Suppressor macrophage treated with lipopolysaccharide for 1 hour (primary cell): ENCODE measurements at regions not wholly inside any gene's neighbourhood (a gene's known extent, or its start where the extent isn't known, plus 50 kb on each side); places are given as distances from the start of the nearest gene placed in this dataset.

Source experiments
- DNase-seq, 3 donors: peaks; one replicate each; pipeline ENCODE4 v3.0.0-alpha.2; 2020 to 2022

DNA sequence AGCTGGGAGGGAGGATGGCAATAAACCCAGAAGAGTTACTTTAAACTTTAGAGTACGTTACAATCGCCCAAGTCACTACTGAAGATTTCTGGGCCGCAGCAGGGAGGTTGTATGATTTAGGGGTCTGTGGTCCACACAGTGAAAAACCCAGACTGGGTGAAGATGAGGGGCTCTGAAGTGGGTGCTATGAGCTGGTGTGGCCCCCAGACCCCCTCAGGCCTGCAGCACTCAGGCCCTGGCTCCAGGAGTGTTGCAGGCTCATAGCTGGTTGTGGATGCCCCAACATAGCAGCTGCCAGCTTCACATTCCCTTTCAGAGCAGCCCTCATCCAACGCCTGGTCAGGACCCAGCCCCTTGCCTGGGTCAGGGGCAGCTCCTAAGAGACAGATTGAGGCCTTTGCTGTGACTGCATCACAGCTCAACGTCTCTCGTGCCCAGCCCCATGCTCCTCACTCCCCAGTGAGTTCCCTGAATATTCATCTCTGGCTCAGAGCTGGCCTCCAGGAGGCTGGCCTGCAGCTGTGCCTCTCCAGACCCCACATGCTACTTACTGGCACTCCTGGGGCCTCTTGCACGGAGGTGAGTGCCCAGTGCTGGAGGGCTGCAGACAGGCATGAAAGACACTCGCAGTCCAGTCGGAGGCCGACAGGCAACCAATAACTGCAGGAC, 94.5 kb upstream of the MYCN start:
- DNase-seq = no peak

DNA sequence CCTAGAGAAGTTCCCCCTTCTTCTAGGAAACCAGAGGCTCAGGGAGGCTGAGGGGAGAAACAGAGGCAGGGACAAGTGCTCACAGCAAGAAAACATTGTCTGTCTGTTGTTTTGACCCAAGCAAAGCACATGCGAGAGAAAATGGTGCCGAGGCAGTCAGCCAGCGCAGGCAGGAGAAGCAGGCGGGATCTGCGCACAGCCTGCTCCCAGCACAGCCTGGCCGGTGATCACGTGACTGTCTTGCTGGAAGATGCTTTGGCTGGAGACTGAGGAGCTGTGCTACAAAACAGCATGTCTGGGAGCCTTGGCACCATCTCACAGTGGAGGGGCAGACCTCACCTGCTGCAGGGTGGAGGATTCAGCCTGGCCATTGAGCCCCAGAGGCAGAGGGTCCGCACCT, 93.7 kb upstream of the MYCN start:
- DNase-seq = no peak

DNA sequence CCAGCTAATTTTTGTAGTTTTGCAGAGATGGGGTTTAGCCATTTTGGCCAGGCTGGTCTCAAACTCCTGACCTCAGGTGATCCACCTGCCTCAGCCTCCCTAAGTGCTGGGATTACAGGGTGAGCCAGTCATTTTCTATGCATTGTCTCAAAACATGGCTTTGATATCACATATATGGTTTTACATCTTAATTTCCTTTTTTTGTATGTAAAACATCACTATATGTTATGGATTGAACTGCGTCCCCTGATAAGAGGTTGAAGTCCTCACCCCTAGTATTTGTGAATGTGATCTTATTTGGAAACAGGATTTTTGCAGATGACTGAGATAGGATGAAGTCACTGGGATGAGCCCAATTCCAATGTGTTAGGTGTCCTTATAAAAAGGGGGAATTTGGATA, 89.8 kb upstream of the MYCN start:
- DNase-seq = no peak

DNA sequence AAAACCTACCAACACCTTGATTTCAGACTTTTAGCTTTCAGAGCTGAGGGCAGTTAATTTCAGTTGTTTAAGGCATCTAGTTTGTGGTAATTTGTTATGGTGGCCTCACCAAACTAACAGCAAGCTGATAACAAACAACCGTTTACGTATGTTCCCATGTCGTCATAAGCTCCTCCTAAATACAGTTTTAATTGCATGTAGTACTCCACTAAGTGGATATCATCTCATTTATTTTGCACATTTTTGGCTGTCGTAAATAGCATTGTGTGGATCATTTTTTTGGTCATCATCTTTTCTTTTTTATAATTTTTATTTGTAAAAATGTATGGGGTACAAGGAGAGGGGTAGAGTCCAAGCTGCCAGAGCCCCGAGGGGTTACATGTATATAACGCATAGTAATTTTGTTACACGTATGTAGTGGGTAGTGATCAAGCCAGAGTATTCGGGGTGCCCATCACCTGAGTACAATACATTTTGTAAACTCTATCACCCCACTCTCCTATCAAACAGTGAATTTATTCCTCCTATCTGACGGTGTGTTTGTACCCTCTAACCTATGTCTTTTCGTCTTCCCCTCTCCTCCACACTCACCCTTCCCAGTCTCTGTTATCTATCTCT, 89.2 kb upstream of the MYCN start:
- DNase-seq = no peak

DNA sequence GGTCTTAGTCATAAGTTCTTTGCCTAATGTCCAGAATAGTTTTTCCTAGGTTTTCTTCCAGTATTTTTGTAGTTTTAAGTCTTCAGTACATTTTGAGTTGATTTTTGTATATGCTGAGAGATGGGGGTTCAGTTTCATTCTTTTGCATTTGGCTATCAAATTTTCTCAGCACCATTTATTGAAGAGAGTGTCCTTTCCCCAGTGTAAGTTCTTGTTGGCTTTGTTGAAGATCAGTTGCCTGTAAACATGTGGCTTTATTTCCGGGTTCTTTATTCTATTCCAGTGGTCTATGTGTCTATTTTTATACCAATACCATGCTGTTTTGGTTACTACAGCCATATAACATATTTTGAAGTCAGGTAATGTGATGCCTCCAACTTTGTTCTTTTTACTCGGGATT, 87.5 kb upstream of the MYCN start:
- DNase-seq = no peak

DNA sequence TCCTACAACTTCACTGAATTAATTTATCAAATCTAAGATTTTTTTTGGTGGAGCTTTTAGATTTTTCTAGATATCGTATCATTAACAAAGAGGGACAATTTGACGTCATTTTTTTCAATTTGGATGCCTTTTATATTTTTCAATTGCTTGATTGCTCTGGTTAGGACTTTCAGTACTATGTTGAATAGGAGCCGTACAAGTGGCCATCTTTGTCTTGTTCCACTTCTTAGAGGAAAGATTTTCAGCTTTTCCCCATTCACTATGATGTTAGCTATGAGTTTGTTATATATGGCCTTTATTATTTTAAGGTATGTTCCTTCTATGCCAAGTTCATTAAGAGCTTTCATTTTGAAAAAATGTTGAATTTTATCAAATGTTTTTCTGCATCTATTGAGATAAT, 86.4 kb upstream of the MYCN start:
- DNase-seq = no peak

DNA sequence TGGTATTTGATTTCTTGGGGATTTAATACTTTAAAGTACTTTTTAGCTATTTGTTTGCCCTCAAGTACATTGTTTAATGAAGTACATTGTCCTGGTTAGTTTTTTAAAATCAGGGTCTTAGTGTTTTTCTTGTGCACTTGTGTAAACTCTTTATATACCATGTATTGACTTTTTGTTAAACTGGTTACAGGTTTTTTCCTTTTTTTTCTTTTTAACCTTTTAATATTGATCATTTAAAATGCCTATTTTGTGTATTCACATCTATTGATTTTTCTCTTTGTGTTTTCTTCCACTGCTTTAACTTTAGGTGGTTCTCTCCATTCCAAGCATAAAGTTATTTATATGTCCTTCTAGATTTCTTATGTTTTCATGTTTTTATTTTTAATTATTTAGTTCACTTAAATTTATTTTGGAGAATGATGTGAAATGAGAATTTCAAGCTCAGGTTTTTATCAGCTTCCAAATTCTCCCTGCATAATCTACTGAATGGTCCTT, 84.5 kb upstream of the MYCN start:
- DNase-seq = no peak

DNA sequence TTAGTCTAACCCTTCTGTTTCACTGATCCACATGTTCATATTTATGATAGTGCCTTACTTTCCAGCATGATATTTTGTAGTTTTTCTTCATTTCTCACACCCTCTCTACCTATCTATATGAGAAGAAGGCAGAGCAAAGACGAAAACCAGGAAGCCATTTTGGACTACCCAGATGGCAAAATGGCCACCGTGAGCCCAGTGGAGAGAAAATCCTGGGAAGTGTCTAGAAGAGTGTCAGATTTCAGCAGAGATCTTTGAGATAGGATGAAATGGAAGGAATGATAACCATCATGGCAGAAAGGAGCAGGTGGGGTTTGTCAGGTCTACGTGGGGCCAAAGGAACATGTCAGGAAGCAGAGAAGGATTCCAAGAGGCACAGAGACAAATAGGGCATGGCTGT, 84.0 kb upstream of the MYCN start:
- DNase-seq = no peak

DNA sequence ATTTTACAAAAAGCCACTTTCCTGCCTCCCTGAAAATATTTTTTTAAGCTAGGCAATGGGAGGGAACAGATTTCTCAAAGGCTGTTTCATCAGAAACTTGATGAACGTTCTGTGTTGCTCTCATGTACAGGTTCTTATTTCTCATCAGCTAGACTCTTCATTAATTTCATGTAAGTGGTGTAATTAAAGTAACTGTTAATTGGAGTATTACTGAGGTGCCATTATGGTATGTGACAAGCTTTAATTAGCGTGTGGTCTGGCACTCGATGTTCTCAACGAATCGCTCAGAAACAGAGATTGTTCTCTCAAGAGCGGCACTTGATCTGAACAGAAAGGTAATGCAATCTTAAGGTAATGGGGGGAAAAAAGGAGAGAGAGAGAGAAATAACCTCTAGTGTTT, 81.9 kb upstream of the MYCN start:
- DNase-seq = no peak

DNA sequence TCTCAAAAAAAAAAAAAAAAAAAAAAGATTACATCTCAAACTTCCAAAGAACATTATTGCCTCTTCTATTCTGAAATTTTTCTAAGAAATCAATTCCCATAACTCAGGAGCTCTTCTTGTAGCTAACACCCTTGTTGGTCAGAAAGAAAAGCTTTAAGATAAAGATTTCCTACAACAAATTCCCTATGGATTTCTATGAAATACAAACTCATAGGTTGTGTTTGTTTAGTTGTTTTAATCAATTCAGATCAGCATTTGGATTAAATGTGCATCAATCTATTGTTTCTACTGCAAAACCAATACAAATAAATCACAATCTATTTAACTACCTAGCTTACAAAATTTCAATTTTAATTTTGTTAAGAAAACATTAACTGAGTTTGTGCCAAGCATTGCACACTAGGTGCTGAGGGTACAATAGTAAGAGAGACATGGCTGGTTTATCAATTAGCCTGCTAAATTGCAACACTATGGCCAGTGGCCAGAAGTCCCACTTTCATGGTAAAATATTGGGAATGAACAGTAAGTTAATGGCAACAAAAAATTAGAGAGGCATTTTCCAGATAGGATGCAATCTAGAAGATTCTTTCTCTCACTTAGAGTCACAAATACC, 80.2 kb upstream of the MYCN start:
- DNase-seq = no peak

DNA sequence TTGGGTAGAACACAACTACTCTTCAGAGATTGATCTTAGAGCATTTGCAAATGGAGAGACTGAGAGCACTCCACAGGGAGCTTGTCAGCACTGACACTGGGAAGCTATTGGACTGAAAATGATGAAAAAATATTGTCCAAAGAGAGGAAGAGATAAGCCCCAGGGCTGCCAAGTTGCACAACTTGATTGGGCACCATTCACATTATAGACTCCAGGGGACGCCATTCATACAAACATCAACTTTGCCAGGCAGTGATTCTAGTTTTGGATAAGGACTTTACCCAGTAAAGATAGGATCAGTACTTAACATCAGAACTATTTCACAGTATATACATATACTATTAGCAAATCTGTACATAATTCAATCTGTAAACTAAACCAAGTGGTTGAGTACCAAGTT, 79.6 kb upstream of the MYCN start:
- no peak for DNase-seq

DNA sequence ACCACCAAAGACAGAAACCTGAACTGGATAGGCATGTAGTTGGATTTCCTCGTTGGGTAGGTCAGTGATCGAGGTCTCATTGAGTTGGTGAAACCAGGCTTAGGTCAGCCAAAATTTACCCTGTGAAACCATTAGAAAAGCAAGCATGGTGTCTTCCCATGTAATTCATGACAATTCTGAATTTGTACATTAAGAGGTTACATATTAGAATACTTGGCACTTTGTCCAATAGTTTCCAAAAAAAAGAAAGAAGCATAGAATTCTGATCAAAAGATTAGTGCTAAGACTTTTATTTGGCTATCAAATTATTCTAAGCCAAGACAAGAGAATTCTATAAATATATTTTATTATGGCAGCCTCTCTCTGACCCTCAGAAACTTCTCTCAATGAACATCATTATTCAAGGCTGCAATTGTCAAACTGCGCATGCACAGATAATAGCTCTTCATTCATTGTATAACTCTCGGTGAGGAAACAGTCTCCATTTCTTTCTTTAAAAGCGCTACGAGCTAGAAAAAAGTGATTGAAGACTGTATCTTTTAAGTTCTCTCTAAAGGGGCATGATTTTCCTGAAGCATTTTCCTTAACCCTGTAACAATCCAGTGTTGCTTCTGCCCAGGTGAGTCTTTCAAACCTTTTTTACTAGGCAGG, 79.1 kb upstream of the MYCN start:
- no peak for DNase-seq

DNA sequence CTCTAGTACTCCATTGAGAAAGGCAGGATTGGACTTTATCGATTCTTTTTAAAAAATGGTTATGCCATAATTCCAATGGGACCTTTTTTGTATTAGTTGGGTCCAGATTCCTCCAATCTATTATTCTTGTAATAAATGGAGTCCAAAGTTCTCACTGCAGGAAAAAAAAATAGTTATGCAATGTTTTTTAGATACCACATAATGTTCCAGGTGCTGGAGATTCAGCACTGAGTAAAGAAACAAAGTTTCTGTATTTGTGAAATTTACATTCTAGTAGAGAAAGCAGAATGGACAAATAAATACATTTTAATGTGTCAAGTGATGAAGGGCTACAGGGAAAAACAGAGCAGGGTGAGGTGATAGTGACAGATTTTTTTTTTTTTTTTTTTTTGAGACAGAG, 78.5 kb upstream of the MYCN start:
- no peak for DNase-seq

DNA sequence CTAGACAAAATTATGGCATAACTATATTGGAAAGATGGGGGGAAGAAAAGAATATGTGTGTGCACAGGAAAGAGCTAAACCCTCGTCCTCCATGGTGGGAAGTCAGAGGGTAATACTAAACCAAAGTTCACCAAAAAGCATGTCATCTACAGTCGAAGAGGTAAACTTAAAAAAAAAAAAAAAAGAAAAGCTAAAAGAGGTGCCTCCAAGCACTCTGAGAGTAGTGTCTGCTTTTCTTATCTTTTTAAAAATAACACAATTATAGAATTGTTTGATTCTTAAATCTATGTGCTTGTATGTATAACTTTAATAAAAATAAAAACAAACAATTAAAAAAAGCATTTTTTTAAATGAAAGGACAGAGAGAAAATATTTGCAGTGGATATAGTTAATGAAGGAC, 77.3 kb upstream of the MYCN start:
- DNase-seq = no peak

DNA sequence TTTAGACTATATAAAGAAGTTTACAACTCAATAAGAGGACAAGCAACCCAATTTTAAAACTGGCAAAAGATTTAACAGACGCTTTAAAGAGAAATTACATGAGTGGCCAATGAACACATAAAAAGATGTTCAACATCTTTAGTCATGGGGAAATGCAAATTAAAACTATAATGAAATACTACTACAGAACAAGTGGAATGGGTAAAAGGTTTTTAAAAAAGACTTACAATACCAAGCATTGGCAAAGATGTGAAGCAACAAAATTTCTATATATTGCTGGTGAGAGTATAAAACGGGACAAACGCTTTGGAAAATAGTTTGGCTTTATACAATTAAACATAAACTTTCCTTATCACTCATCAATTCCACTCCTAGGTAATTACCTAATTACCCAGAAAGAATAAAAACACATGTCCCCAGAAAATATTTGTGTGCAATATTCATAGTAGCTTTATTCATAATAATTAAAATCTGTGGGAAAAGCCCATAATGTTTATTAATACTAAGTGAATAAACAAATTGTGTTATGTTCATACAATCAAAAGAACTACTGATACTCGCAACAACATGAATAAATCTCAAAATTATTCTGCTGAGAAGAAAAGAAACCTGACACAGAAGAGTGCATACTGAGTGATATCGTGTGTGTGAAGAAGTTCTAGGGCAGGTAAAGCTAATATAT, 76.7 kb upstream of the MYCN start:
- no peak for DNase-seq

DNA sequence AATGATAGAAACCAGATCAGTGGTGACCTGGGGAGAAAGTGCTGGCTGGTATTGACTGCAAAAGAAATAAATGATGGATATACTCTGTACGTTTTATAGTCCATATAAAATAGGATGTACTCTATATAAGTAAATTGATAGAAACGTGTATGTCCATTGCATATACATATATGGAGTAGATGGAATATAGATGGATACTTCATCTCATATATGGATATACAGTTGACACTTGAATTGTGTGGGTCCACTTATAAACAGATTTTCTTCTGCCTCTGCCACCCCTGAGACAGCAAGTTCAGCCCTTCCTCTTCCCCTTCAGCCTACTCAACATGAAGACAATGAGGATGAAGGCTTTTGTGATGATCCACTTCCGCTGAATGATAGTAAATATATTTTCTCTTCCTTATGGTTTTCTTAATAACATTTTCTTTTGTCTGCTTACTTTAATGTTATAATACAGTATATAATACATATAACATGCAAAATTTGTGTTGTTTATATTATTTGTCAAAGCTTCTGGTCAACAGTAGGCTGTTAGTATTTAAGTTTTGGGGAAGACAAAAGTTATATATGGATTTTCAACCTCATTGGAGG, 76.1 kb upstream of the MYCN start:
- DNase-seq = no peak

DNA sequence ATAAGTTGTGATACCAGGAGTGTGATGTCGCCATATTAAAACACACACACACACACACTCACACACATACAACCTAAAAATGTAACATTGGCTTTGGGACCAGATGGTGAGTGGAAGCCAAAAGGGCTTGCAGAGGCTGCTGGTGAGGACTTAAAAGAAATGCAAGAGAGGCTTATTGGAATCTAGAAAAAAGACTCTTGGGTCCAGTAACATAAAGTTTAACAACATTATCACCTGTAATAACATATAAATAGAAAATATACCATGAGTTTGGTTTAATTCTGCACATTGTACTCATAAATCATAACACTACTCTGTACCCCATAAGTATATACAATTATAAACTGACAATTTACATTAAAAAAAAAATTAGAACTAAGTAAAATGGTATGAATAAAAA, 74.4 kb upstream of the MYCN start:
- DNase-seq = no peak

DNA sequence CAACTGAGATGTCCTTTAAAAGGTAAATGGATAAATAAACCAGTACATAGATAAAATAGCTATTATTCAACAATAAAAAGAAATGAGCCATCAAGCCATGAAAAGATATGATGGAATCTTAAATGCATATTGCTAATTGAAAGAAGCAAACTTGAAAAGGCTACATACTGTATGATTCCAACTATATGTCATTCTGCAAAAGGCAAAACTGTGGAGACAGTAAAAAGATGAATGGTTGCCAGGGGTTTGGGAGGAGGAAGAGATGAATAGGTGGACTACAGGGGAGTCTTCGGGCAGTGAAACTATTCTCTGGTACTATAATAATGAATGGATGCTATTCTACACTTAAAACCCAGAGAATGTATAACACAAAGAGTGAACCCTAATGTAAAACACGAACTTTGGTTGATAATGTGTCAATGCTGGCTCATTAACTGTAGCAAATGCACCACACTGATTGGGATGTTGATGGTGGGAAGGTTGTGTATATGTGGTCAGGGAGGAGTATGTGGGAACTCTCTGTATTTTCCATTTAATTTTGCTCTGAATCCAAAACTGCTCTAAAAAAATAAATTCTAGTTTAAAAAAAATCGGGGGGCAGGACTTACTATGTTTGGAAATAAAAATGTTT, 73.7 kb upstream of the MYCN start:
- no peak for DNase-seq

DNA sequence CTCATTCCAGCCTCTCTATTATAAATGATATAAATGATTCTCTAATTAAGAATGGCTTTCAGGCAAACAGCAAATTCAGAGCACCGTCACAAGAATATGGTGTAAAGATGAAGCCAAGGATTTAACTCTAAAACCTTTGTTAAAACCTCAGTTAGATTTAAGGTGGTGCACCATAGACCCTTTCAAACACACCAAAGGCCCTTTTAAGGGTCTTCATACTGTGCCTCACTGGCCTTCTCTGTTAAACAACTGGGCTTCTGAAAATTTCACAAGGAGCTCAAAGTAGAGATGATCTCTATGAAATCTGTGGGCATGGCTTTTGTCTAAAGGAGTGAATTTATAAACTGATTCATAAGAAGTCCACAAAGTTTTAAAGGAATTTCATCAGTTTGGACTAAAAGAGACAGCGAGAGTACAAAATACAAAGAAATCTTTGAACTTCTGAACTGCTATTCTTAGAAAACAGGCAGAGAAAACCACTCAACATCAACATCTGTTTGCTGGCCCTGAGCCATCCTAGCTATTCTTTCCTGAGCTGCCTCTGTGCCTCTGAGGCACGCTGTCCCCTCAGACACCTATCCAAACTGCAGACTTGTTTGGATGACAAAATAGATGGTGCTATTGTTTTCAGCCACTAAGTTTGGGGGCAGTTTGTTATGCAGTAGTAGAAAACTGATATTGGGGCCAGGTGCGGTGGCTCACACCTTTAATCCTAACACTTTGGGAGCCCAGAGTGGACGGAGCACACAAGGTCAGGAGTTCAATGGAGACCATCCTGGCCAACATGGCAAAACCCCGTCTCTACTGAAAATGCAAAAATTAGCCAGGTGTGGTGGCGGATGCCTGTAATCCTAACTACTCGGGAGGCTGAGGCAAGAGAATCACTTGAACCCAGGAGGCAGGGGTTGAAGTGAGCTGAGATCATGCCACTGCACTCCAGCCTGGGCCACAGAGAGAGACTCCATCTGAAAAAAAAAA, 72.9 kb upstream of the MYCN start:
- DNase-seq = no peak

DNA sequence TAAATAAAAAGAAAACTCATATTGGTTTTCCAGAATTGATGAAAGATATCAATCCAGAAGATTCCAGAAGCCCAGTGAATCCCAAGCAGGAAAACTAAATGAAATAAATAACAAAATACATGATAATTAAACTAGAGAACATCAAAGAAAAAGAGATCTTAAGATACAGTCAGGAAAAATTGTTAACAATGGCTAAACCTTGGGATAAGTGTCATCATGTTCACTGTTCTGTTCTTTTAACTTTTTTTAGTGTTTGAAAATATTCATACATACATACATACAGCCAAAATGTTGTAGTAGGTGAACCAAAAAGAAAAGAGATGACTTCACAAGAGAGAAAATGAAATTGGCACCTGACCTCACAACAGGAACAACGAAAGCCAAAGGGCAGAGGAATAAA, 72.2 kb upstream of the MYCN start:
- no peak for DNase-seq

DNA sequence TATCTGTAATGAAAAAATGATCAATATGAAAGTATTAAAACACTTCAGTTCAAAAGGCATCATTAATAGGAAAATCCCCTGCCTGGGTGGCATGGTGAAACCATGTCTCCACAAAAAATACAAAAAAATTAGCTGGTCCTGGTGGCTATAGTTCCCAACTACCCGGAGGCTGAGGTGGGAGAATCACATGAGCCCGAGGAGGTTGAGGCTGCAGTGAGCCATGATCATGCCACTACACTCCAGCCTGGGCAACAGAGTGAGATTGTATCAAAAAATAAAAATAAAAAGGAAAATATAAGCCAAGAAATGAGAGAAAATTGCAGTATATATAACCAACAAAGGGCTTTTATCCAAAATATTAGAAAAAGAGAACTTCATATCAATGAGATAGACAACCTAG, 71.6 kb upstream of the MYCN start:
- DNase-seq = no peak
